ENCODE measurements at regions not wholly inside any gene's neighbourhood (a gene's known extent, or its start where the extent isn't known, plus 50 kb on each side); places are given as distances from the start of the nearest gene placed in this dataset.

DNA sequence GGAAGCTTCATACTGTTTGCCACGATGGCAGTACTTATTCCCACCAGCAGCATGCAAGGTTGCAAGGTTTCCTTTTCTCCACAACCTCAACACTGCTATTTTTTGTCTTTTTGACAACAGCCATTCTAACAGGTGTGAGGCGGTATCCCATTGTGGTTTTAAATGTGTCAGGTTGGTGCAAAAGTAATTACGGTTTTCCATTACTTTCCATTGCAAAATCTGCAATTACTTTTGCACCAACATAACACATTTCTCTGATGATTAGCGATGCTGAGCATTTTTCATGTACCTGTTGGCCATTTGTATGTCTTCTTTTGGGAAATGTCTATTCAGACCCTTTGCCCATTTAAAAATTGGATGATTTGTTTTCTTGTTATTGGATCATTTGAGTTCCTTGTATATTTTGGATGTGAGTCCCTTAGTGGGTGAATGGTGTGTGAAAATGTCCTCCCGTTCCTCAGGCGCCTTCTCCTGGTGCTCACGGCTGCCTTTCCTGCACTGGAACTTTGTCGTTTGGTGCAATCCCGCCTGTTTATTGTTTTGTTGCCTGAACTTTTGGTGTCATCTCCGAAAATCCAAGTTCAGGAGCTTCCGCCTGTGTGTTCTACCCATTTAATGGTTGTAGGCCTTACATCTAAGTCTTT is 213.6 kb downstream of the KIF26A start:
- ChIA-PET POLR2A (no interaction called here), RAD21 (ENCODE audit: low non-redundant PET in 1 of 2, low total read pairs in 2 of 2, uncharacterized antibody in 2 of 2, unreplicated experiment in 2 of 2) (no interaction called here), CTCF (no interaction called here)
- Histone ChIP-seq H3K4me2 (ENCODE audit: low read length) (no peak overlapping the region), H2AFZ (ENCODE audit: low read depth, low read length, poor library complexity, severe bottlenecking) (no peak overlapping the region), H3K27ac (ENCODE audit: low read depth, low read length) (no peak overlapping the region), H3K9me3 (ENCODE audit: control insufficient read depth in 1 of 2, insufficient read depth in 1 of 2, low read depth in 1 of 2, low read length in 2 of 2) (no peaks in the 10 kb centered on the region), H4K20me1 (ENCODE audit: insufficient read depth) (no peaks in the 10 kb centered on the region), H3K36me3 (ENCODE audit: control insufficient read depth in 1 of 2, insufficient read depth in 2 of 2, low read length in 2 of 2) (no peaks in the 10 kb centered on the region), H3K9ac (ENCODE audit: low read length) (no peak overlapping the region), H3K9me2 (ENCODE audit: insufficient read depth) (no peaks in the 10 kb centered on the region), H3K79me2 (ENCODE audit: insufficient read depth, low read length) (no peaks in the 10 kb centered on the region), H3K4me3 (replicated peaks in 1 of 2; ENCODE audit: low read depth in 1 of 2, low read length in 2 of 2) (no peak overlapping the region), H3K27me3 (ENCODE audit: insufficient read depth, low read length) (no peaks in the 10 kb centered on the region), H3K4me1 (ENCODE audit: control insufficient read depth in 1 of 2, insufficient read depth in 2 of 2, low read length in 2 of 2) (no peaks in the 10 kb centered on the region)
- TF ChIP-seq EGR1 (IDR thresholded peaks at IDR 0.05; ENCODE audit: low read depth) (no peak), CBX3 (IDR thresholded peaks at IDR 0.05; ENCODE audit: low read depth) (no peak), FOSL1 (IDR thresholded peaks at IDR 0.05; ENCODE audit: low read depth) (no peak), EZH2 (IDR thresholded peaks at IDR 0.05) (no peak), SRF (IDR thresholded peaks at IDR 0.05; ENCODE audit: low read depth) (no peak), EZH2phosphoT487 (IDR thresholded peaks at IDR 0.05; ENCODE audit: borderline replicate concordance) (no peak), POLR2A (IDR thresholded peaks at IDR 0.05; ENCODE audit: borderline replicate concordance, extremely low read depth, insufficient read depth, insufficient read length) (no peak), YY1 (IDR thresholded peaks at IDR 0.05; ENCODE audit: extremely low read depth, insufficient replicate concordance, low read depth, low read length) (no peak), SIN3A (IDR thresholded peaks at IDR 0.05; ENCODE audit: low read depth) (no peak), JUND (IDR thresholded peaks at IDR 0.05) (no peak), POLR2AphosphoS5 (IDR thresholded peaks at IDR 0.05; ENCODE audit: low read depth, low read length) (no peak), ZFX (IDR thresholded peaks at IDR 0.05) (no peak), CEBPB (IDR thresholded peaks at IDR 0.05; ENCODE audit: low read depth) (no peak)
- TF ChIP-seq, protein P1, sequence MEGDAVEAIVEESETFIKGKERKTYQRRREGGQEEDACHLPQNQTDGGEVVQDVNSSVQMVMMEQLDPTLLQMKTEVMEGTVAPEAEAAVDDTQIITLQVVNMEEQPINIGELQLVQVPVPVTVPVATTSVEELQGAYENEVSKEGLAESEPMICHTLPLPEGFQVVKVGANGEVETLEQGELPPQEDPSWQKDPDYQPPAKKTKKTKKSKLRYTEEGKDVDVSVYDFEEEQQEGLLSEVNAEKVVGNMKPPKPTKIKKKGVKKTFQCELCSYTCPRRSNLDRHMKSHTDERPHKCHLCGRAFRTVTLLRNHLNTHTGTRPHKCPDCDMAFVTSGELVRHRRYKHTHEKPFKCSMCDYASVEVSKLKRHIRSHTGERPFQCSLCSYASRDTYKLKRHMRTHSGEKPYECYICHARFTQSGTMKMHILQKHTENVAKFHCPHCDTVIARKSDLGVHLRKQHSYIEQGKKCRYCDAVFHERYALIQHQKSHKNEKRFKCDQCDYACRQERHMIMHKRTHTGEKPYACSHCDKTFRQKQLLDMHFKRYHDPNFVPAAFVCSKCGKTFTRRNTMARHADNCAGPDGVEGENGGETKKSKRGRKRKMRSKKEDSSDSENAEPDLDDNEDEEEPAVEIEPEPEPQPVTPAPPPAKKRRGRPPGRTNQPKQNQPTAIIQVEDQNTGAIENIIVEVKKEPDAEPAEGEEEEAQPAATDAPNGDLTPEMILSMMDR (IDR thresholded peaks at IDR 0.05 in 2 of 3, conservative IDR thresholded peaks at IDR 0.05 in 1 of 3; ENCODE audit: borderline replicate concordance in 1 of 3, insufficient read depth in 1 of 3, low read depth in 2 of 3, low read length in 2 of 3): no peak
- TF ChIP-seq, protein P2, sequence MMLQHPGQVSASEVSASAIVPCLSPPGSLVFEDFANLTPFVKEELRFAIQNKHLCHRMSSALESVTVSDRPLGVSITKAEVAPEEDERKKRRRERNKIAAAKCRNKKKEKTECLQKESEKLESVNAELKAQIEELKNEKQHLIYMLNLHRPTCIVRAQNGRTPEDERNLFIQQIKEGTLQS (IDR thresholded peaks at IDR 0.05): no peak
- intact Hi-C loops (cut with micrococcal nuclease): no loop called here
- BruUV-seq (replicated peaks): no TSS peak
- ATAC-seq (no peak), DNase-seq (ENCODE audit: low read depth, low spot score) (no peak)
